ENCODE measurements at regions not wholly inside any gene's neighbourhood (a gene's known extent, or its start where the extent isn't known, plus 50 kb on each side); places are given as distances from the start of the nearest gene placed in this dataset.

DNA sequence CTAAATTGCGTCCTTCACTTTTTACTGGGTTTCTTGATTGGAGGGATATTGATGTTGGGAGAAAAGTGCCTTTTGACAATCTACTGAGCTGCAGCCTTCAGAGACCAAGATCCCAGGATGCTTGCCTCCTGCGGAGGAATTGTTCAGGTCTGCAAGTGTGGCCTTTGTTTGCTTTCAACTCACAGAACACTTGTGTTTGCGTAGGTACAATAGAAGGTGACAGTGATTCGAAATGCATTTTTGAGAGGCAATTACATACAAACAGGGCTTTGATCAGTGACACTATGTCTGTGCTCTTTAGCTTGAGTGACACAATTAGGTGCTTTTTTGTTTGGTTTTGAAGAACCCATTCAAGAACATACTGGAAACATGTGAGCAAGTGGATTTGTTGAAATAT is 600.6 kb downstream of the QKI start:
- TF ChIP-seq, protein P1, sequence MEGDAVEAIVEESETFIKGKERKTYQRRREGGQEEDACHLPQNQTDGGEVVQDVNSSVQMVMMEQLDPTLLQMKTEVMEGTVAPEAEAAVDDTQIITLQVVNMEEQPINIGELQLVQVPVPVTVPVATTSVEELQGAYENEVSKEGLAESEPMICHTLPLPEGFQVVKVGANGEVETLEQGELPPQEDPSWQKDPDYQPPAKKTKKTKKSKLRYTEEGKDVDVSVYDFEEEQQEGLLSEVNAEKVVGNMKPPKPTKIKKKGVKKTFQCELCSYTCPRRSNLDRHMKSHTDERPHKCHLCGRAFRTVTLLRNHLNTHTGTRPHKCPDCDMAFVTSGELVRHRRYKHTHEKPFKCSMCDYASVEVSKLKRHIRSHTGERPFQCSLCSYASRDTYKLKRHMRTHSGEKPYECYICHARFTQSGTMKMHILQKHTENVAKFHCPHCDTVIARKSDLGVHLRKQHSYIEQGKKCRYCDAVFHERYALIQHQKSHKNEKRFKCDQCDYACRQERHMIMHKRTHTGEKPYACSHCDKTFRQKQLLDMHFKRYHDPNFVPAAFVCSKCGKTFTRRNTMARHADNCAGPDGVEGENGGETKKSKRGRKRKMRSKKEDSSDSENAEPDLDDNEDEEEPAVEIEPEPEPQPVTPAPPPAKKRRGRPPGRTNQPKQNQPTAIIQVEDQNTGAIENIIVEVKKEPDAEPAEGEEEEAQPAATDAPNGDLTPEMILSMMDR (IDR thresholded peaks at IDR 0.05; ENCODE audit: insufficient read depth, low read depth, low read length) = no peak
- TF ChIP-seq EZH2 (IDR thresholded peaks at IDR 0.05; ENCODE audit: insufficient read depth, low read length) = no peak
